ENCODE measurements at regions not wholly inside any gene's neighbourhood (a gene's known extent, or its start where the extent isn't known, plus 50 kb on each side); places are given as distances from the start of the nearest gene placed in this dataset.
A peak's percentile ranks its signal among the peaks of the same experiment; 100 is the strongest.
"Not testable (repeated sequence)": the region's sequence is repeated elsewhere in the genome, so short reads cannot be mapped to it uniquely, and the experiment has no call there.

DNA sequence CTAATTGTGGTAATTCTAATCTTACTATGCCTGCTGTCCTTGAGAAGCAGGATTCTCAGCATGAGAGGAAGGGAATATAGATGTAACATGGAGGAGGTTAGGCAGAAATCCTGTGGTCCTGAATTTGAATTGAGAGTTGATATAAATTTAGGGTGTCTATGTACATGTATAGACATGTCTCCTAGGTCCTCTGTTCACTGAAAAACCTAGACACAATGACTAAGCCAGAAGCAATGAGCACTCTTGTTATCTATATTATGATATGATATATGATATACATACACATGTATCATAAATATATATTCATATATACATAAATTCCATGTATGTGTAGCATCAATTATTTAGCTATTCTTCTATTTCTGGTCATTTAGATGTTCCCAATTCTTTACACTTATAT lies 173.3 kb upstream of the MKLN1 start:
- no peak for DNase-seq

DNA sequence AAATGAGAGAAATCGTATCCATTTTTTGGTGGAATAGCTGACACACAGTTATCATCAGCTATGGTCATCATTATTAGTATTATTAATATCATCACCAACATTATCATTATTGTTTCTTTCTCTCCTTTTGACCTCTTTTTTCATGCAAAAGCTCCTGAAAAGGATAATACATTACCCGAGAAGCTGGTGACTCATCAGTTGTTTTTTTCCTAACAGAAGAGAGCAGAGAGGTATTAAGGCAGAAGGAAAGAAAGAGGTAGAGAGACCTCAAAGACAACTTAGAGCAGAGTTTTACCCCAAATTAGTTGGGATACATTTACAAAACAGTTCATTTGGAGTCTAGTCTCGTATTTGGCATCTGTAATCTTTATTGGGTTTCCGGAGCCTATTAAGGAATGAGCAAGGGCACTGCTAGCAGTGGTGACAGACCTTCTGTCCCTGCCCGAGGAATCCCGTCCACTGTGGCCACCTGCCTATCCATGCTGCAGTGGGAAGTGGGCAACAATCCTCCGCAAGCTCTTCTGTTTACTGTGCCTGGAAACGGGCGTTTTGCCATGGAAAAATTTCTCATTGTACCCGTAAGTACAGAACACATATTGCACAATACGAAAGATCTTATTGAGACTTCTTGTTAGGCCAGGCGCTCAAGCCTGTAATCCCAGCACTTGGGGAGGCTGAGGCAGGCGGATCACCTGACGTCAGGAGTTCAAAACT lies 170.0 kb upstream of the MKLN1 start:
- DNase-seq: peak; percentile 2

DNA sequence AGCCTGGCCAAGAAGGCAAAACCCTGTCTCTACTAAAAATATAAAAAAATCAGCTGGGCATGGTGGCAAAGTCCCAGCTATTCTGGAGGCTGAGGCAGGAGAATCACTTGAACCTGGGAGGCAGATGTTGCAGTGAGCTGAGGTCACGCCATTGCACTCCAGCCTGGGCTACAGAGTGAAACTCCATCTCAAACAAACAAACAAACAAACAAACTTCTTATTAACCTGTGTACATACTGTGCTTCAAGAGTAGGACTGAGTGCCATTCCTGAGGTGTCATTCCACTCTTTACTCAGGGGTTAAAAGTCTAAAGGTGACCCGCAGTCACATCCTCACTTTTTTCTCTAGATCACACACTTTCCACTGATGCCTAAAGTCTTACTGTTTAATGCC lies 169.4 kb upstream of the MKLN1 start:
- DNase-seq: not testable (repeated sequence)

DNA sequence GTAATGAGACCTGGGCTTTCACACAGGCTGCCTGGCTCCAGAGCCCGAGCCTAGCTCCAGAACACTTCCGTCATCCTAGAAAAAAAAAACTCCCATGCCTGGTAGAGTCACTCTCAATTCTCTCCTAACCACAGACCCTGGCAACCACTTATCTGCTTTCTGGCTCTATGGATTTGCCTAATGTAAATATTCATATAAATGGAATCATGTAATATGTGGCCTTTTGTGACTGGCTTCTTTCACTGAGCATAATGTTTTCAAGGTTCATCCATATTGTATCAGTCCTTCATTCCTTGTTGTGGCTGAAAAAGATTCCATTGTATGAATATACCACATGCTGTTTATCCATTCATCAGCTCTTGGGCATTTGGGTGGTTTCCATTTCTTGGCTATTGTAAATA lies 167.7 kb upstream of the MKLN1 start:
- no peak for DNase-seq

DNA sequence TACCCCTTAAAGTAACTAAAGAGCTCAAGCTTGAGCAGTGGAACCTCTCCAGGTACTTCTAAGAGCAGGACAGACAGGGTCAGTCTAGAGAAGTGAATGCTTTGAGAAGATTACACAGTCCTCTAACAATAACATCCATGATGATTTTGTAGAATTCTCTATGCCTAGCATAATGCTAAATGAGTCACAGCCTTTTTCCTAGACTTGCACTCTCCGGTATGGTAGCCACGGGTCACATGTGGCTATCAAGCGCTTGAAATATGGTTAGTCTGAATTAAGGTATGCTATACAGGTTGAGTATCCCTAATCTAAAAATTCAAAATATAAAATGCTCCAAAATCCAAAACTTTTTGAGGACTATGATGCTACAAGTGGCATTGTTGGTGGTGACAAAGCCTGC lies 166.6 kb upstream of the MKLN1 start:
- no peak for DNase-seq

DNA sequence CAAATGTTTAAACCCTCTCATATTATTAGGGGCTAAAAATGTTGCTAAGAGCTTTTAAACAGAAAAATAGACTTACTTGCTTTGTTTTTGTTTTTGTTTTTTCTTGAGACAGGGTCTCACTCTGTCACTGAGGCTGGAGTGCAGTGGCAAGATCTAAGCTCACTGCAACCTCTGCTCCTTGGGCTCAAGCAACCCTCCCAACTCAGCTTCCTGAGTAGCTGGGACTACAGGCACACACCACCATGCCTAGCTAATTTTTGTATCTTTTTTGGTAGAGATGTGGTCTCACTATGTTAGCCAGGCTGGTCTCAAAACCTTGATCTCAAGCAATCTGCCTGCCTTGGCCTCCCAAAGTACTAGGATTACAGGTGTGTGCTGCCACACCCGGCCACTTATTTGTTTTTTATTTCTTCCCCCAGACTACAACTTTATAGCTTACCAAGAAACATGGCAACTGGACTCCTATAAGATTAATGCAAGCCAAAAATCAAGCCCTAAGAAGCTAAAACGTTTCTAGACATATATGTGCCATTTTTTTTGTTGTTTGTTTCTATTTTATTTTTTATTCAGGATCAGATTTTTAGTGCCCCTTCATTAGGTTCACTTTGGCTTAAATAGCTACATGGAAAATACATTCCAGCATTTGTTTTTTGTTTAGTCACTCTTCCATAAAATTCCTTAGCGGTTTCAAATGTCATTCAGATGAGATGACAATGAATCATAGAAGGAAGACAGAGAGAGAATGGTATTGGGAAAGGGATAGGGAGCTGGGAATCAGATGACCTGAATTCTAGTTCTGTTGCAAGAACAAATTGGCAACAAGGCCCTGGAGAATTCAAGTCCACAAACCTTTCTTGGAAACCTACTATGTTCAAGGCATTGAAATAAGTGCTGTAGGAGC lies 163.4 kb upstream of the MKLN1 start:
- DNase-seq: no peak

DNA sequence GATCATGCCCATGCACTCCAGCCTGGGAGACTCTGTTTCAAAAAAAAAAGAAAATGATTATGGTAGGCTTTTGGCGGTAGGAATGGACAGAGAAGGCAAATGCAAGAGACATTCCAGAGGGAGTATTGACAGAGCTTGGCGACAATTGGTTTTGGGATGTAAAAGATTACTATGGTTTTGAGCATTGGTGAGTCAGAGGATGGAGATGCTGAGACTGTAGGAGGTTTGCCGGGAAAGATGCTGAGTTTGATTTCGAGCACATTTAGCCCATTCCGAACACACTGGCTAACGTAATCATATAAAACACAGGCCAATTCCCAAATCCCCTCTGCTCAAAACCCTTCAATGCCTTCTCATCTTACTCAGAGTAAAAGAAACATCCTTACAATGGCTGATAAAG lies 161.6 kb upstream of the MKLN1 start:
- DNase-seq: no peak

DNA sequence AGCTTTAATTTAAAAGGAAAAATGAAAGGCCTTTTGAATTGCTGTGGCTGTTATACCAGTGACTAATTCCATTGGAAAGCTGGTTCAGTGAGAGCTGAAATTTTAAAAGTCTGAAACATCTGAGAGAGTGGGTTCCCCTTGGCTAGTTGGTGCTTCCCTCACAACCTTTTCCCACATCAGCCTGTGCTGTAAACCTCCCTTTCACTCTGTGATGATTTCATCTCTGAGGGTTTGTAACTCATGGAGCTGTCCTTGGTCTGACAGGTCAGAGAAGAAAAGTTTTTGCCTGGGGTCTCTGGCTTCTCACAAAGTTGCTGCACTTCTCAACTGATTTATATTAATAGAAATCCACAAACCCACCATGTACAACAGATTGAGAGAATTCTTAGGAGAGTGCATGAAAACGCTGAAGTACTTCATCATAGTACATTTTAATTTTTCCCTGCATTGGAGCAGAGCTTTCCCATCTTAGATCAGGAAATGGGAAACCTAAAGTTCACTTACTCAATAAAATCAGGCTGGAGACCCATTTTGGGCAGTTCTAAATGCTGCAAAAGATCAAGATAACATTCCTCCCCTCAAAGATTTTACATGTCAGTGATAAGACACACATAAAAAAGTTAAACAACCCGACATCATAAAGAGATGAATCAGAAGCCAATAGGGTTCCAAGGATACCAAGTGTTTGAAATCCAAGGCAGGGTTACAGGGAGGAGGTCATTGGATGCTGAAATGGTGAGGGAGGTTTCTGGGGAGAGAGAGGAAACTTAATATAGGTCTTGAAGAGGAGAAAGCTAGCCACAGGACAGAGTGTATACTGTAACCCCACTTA lies 157.0 kb upstream of the MKLN1 start:
- no peak for DNase-seq

DNA sequence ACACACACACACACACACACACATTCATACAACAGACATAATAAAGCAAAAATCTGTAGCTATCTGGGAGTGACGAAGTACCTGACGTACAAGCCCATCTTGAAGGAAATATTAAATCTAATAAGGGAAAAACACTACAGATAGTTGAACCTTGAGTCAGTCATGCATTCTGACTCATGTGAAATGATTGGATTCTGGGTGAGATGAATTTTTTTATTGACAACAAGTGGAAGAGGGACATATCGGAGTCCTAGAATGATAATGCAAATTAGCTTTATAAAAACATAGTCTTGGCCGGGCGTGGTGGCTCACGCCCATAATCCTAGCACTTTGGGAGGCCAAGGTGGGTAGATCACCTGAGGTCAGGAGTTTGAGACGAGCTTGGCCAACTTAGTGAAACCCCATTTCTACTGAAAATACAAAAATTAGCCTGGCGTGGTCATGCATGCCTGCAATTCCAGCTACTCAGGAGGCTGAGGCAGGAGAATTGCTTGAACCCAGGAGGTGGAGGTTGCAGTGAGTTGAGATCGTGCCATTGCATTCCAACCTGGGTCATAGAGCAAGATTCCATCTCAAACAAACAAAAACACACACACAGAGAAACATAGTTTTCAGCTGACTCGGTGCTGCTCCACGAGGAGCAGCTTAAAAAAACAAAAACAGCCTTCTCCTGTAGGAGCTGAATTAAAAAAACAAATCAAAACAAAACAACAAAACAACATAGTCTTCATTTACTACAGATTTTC lies 154.4 kb upstream of the MKLN1 start:
- DNase-seq: no peak

DNA sequence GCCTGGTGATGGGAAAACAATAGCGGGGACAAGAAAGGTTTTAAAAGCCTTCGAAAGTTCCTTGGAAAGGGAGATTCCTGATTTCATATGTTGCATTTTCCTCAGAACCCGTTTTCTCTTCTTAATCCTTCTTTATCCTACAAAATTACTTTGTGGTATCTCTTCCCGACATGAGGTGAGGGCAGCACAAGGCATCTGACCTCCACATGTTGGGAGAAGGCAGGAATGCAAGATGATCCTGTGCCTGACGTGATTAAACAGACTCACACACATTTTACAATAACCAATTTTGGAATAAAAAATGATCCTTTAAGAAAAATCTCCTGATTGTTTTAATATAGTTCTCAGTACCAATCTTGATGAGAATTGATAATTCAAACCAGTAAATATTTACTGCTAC lies 153.3 kb upstream of the MKLN1 start:
- DNase-seq: no peak

DNA sequence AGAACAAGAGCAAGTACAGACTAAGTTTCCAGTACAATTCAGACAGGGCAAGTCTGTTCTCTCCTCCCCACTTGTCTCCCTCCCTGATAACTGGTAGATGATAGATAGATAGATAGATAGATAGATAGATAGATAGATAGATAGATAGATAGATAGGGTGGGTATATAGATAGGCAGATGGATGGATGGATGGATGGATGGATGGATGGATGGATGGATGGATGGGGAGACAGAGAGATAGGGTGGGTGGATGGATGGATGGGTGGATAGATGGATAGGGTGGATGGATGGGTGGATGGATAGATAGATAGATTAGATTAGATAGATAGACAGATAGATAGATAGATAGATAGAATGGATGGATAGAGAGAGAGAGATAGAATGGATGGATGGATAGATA lies 152.8 kb upstream of the MKLN1 start:
- DNase-seq: no peak

DNA sequence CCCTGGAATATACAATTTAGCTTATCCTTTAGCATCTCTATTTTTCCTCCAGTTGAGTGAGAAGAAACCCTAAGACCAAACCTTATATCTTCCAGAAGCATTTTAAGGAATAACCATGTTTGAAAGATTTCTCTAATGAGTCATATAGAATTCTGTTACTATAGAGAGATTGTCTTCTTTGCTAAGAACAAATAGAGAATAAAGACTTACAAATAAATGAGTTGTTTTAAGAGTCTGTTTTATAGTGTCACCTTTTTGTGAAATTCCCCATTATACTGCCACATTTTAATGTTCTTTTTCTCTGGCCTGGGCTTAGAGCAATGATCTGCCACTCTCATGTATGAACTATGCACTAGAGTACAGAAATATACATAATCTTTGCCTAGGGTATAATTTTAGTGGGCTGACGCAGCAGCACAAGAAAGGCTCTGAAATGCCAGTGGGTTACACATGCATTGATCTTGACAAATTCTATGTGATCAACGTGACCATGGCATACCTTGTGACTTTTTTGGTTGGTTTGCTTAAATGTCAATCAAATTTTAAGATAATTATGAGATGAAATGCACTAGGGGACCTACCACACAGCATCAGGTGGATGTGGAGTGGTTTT lies 145.1 kb upstream of the MKLN1 start:
- no peak for DNase-seq

DNA sequence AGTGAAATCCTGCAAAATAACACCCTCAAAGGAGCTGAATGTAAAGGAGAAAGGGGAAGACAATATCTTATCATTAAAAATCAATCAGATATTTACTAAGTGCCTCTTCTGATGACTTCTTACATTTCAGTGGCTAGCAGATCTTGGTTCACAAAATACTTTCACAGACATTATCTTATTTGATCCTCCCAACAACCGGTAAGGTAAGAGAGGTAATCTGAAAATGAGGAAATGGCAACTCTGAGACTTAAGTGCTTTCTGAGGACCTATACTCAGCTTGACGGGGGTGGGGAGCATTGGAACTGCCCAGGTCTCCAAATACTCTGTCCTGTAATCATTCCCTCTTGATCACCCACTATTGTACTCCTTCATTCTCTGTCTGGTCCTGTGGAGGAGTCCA lies 144.6 kb upstream of the MKLN1 start:
- DNase-seq: no peak

DNA sequence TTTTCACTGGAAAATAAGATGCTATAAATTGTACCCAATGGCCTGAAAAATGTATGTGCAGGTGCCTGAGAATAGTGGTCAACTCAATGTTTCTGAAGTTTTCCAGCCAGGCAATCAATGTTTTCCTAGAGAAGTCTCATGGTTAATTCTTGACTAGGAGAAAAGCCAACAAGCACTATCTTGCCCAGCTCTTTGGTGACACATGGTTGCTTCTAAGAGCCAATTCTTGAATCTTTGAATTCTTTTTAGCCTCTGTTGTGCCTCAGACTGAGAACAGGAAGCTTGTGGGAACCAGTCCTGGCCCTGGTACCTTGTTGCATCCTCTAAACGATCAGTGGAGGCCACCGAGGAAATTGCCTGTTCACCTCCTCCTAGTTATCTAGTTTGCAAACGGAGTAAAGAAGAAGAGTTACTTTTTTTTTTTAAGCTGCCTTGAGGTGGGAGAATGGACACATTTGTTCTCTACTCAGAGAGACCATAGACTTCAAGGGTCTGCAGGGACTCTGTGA lies 144.0 kb upstream of the MKLN1 start:
- no peak for DNase-seq

DNA sequence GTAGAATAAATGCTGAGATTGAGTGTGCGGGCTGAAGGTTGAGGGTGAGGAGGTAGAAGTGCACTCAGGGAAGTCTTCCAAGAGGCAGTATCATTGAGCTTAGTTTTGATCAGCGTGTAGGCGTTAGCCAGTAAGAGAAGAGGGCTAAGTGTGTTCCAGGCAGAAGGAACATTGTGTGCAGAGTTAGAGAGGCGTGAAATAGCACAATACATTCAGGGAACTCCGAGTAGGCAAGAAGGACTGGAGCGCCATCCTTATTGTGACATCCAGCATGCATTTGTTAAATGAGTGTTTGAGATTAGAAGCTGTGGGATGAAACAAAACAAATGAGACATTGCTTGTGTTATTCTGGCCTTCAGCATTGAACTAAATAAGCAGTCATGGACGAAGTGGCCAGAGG lies 140.9 kb upstream of the MKLN1 start:
- DNase-seq: no peak

DNA sequence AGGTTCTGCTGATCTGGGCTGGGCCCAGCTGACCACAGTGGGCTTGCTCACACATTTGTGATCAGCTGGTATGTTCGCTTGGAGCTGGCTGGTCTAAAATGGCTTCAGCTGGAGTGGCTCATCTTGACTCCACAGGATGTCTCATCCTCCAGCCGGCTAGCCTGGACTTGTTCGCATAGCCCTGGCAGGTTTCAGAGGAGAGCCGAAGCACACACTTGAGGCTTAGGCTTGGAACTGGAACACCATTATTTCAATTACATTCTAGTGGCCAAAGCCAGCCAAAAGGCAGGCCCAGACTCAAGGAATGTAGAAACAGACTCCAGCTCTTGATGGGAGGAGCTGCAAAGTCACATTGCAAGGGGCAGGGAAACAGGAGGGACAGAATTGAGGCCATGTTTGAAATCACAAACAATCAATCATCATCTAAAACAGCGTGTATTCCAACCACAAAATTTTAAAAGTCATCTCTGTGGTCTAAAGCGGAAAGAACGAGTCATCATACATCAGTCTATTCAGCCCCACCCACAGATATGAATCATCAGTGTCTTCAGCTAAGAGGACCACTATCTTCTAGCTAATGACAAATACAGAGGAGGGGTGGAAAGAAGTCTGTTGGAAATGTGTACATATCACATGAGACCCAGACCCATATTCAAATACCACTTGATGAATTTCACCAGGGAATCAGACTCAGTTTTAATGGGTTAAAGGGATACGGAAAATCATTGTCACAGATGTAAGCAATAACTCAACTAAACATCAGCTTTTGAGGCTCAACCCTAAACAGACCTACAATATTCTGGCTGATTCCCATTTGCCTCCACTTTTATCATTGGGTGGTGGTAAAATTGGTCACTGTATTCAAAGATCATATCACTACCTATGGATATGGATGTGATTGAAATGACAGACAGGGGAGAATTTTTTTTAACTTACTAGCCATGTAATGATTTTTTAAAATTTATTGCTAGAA lies 139.0 kb upstream of the MKLN1 start:
- DNase-seq: peak; percentile 18

DNA sequence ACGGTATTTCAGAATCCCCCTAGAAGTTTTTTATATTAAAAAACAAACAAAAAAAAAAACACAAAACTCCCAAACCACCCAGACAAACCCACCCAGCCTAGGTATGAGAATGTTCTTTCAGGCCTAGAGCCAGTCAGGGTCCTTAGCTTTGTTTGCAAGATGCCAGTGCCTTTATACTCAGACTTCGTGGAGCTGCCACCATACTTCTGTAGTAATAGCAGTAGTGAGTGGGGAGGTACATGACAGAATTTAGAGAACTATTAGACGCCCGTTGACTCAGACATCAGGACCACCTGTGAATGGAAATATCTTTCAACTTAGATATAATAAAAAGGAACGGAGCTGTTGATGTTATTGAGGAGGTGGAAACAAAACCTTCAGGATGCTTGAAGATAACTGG lies 138.2 kb upstream of the MKLN1 start:
- no peak for DNase-seq

DNA sequence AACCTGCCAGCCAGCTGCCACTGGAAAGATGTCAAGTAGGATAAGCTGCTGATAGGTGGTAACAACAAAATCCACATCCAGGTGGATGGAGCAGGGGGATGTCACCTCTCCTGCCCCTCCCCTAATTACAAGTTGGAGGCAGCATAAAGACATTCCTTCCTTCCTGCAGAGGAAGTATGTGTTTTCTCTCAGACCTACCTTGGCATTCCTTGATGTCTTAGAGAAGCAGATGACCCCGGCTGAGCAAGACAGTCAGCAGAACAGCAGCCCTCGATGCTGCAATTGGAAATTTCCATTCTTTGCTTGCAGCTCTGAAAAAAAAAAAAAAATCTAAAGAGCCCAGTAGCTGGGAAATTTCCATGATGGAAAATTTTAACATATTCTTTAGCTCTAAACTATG lies 137.5 kb upstream of the MKLN1 start:
- DNase-seq: no peak

DNA sequence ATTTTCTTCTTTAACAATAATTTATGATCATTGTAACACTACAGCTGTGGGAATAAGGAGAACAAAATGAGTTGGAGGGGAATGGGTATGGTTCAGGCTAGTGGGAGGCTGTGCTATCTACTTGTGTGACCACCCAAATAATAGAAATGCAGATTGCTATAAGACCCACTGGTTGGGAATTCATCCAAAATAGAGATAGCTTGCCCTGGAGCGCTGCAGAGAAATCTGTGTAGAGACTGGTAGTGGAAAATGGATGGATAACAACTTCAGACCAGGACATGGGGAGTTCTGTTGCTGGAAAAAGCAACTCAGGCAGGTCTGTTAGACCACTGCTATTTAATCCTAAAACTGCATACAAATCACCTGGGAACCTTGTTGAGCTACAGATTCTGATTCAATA lies 137.1 kb upstream of the MKLN1 start:
- DNase-seq: no peak

DNA sequence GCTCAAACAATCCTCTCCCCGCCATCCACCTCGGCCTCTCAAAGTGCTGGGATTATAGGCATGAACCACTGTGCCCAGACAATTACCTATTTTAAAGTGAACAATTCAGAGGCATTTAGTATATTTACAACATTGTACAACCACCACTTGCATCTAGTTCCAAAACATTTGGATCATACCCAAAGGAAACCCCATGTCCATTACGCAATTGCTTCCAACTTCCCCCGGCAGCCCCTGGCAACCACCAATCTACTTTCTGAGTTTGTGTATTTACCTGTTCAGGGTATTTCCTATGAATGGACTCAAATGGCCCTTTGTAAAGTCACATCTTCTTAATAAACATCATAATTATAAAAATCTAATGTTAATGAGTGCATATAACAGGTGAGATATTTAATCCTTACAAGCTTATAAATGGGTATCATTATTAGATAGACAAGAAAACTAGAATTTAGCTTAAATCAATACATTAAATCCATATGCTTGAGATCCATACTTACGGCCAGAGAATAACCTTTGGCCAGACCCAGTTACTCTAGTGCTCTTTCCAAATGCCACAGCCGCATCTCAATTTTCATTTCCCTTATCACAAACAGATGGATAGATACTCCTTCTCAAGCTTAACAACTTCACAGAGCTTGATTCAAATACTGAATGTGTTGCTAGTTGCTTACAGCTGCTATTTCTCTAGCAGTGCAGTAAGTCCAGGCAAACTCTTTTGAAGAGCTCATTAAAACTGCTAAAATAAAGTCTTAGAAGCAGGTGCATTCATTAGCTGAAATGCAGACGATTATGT lies 133.4 kb upstream of the MKLN1 start:
- DNase-seq: no peak
